HEK293 (cell line): ENCODE measurements at regions not wholly inside any gene's neighbourhood (a gene's known extent, or its start where the extent isn't known, plus 50 kb on each side); places are given as distances from the start of the nearest gene placed in this dataset.
A peak's percentile ranks its signal among the peaks of the same experiment; 100 is the strongest.

Experiments
- CTCF ChIA-PET: fragments of 350-600 bp; formaldehyde crosslinking; extraction: SDS; loops from one replicate; lab custom pipeline; 2021; ENCODE audit warnings: antibody characterized with exemption; lab: Yijun Ruan, JAX
- POLR2A ChIA-PET: fragments of 300-600 bp; formaldehyde crosslinking; extraction: SDS; loops from one replicate; lab custom pipeline; 2020; ENCODE audit warnings: antibody characterized with exemption, inconsistent platforms; lab: Yijun Ruan, JAX
- H3K27ac ChIP-seq: fragments of 200-500 bp; sonication (Bioruptor generic); 2 replicates; pipeline ENCODE4 v1.5.1; 2014; ENCODE audit warnings: low read depth, low read length, control low read depth, inconsistent platforms; ENCODE audit errors: extremely low read depth
- H3K36me3 ChIP-seq, 2 experiments: fragments of 200-500 bp in 1 of 2; sonication (Bioruptor generic) in 1 of 2; 1 replicate in 1 of 2; 2 replicates in 1 of 2; pipeline ENCODE4 v1.5.1; 2014 to 2017; ENCODE audit warnings: inconsistent platforms in 2 of 2, low read length in 2 of 2; ENCODE audit not compliant: control insufficient read depth in 2 of 2, insufficient read depth in 1 of 2
- H3K4me1 ChIP-seq: fragments of 200-500 bp; sonication (Bioruptor generic); 2 replicates; pipeline ENCODE4 v1.5.1; 2014; ENCODE audit warnings: mild to moderate bottlenecking, low read length, inconsistent platforms; ENCODE audit not compliant: control insufficient read depth, insufficient read depth
- H3K4me3 ChIP-seq: 2 replicates; pipeline ENCODE4 v1.5.1; 2011; ENCODE audit warnings: low read depth, mild to moderate bottlenecking, control low read depth, low read length, moderate library complexity
- H3K9me3 ChIP-seq: fragments of 200-500 bp; sonication (Bioruptor generic); 2 replicates; pipeline ENCODE4 v1.5.1; 2014; ENCODE audit warnings: low read depth, low read length, inconsistent platforms; ENCODE audit not compliant: control insufficient read depth, insufficient read depth
- AEBP2 ChIP-seq: fragments of 450-650 bp; formaldehyde crosslinking; IDR thresholded peaks from 2 replicates; pipeline ENCODE4 v1.5.1; 2016; ENCODE audit warnings: missing biosample characterization, missing genetic modification characterization, borderline replicate concordance
- GLI2 ChIP-seq: fragments of 450-650 bp; formaldehyde crosslinking; IDR thresholded peaks from 2 replicates; pipeline ENCODE4; 2017; ENCODE audit warnings: missing biosample characterization, missing genetic modification characterization, low read depth, borderline replicate concordance
- MYNN ChIP-seq: fragments of 450-650 bp; formaldehyde crosslinking; IDR thresholded peaks from 2 replicates; pipeline ENCODE4 v1.5.1; 2016; ENCODE audit warnings: missing biosample characterization, missing genetic modification characterization, borderline replicate concordance
- OVOL3 ChIP-seq: fragments of 450-650 bp; formaldehyde crosslinking; IDR thresholded peaks from 2 replicates; pipeline ENCODE4 v1.5.1; 2016; ENCODE audit warnings: missing biosample characterization, missing genetic modification characterization
- TCF7L2 ChIP-seq: IDR thresholded peaks from 2 replicates; pipeline ENCODE4 v1.6.1; 2011; ENCODE audit warnings: low read depth, mild to moderate bottlenecking, inconsistent platforms, low read length, moderate library complexity, borderline replicate concordance
- ZBTB44 ChIP-seq: fragments of 450-650 bp; IDR thresholded peaks from 2 replicates; pipeline ENCODE4 v1.5.1; 2018; ENCODE audit warnings: missing biosample characterization, mild to moderate bottlenecking, missing genetic modification characterization
- ZEB2 ChIP-seq: fragments of 450-650 bp; formaldehyde crosslinking; IDR thresholded peaks from 2 replicates; pipeline ENCODE4 v1.5.1; 2016; ENCODE audit warnings: missing biosample characterization, missing genetic modification characterization
- ZNF169 ChIP-seq: fragments of 450-650 bp; formaldehyde crosslinking; IDR thresholded peaks from 2 replicates; pipeline ENCODE4 v1.5.1; 2016; ENCODE audit warnings: missing biosample characterization, missing genetic modification characterization
- ZNF211 ChIP-seq: fragments of 450-650 bp; formaldehyde crosslinking; IDR thresholded peaks from 2 replicates; pipeline ENCODE4 v1.5.1; 2016; ENCODE audit warnings: low read depth, missing biosample characterization, missing genetic modification characterization
- ZNF521 ChIP-seq: fragments of 450-650 bp; formaldehyde crosslinking; IDR thresholded peaks from 2 replicates; pipeline ENCODE4 v1.5.1; 2017; ENCODE audit warnings: missing biosample characterization, mild to moderate bottlenecking, missing genetic modification characterization
- ZNF610 ChIP-seq: fragments of 450-650 bp; formaldehyde crosslinking; IDR thresholded peaks from 2 replicates; pipeline ENCODE4 v1.5.1; 2016; ENCODE audit warnings: missing biosample characterization, missing genetic modification characterization, borderline replicate concordance
- TF ChIP-seq, protein P1 (sequence below): fragments of 450-650 bp; formaldehyde crosslinking; IDR thresholded peaks from 2 replicates; pipeline ENCODE4 v1.5.1; 2017; ENCODE audit warnings: missing biosample characterization, missing genetic modification characterization
- TF ChIP-seq, protein P2 (sequence below): fragments of 450-650 bp; formaldehyde crosslinking; IDR thresholded peaks from 2 replicates; pipeline ENCODE4 v1.5.1; 2016; ENCODE audit warnings: missing biosample characterization, missing genetic modification characterization, borderline replicate concordance

DNA sequence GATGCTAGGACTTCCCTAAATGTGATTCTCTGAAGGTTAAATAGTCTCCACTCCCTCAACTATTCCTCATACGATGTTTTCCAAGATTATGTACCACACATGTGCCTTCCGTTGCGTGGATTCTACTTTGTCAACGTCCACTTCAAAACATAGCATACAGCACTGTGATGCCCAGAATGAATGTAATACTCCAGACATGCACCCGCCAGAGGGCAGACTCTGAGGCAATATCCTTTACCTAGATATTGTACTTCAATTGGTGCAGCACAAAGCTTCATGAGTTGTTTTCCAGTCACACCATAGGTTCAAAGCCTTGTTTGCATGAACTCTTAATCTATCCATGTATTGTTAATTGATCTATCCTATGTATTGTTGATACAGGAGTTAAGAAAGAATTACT, 201.0 kb upstream of the NABP1 start:
- Histone ChIP-seq H3K4me1 (no peaks in the 10 kb centered on the region), H3K27ac (no peak overlapping the region), H3K4me3 (no peak overlapping the region), H3K9me3 (no peaks in the 10 kb centered on the region), H3K36me3 (no peaks in the 10 kb centered on the region)
- POLR2A ChIA-PET, result no interaction called here
- TF ChIP-seq, protein P1, sequence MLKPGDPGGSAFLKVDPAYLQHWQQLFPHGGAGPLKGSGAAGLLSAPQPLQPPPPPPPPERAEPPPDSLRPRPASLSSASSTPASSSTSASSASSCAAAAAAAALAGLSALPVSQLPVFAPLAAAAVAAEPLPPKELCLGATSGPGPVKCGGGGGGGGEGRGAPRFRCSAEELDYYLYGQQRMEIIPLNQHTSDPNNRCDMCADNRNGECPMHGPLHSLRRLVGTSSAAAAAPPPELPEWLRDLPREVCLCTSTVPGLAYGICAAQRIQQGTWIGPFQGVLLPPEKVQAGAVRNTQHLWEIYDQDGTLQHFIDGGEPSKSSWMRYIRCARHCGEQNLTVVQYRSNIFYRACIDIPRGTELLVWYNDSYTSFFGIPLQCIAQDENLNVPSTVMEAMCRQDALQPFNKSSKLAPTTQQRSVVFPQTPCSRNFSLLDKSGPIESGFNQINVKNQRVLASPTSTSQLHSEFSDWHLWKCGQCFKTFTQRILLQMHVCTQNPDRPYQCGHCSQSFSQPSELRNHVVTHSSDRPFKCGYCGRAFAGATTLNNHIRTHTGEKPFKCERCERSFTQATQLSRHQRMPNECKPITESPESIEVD (tag by site-specific recombination), result no peak
- TF ChIP-seq GLI2 (tag by site-specific recombination) (no peak), AEBP2 (tag by site-specific recombination) (no peak), ZNF521 (tag by site-specific recombination) (no peak), ZNF610 (tag by site-specific recombination) (no peak), ZEB2 (no peak), ZBTB44 (tag by site-specific recombination) (no peak)
- CTCF ChIA-PET, result no interaction called here

DNA sequence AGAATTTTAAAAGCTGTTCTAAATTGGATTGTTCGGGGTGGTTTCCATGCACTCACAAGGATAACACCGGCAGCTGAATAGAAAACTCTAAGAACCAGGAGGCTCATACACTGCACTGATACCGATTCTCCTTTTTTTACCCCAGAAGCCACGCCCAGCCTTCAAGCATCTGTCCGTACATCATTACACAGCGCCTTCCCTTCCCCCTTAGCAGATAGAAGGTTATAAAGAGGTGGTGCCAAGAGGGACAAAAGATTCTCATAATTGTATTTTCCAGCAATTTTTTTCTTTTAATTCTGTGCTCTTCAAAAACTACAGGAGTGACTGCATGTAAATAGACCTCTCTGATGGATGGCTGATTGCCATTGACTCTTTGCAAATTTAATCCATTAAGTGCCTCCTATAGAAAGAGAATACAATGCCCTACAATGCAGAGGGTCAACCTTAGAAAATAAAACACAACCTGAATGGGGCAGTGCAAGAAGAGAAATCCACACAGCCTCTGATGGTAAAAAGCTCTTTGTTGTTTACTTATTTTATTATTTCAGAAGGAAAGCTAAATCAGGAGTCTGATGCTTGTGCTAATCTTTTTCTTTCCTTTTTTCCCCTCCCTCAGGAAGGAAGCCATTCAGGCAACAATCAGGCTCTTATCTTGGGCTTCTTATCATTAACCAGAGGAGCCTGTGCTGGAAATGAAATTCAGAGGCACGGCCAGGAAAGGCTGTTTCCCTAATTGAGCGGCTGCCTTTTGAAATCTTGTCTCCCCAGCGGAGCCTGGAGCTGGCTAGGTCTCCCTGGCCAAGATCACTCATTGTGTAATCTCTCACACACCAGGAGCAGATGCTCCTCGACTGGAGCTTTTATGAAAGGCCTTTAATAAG, 198.9 kb upstream of the NABP1 start:
- CTCF ChIA-PET, result interaction anchor here (0.7 kb wide), 2 partner anchors 15 to 64 kb away, joined by 3 read pairs; no protein-coding TSS in a partner anchor
- H3K4me1 ChIP-seq, result no peaks in the 10 kb centered on the region
- POLR2A ChIA-PET, result no interaction called here

More for the DNA sequence above, 198.9 kb upstream of the NABP1 start:
- Histone ChIP-seq H3K4me3 (no peak overlapping the region), H3K36me3 (no peaks in the 10 kb centered on the region), H3K27ac (no peak overlapping the region), H3K9me3 (no peaks in the 10 kb centered on the region)
- TF ChIP-seq ZNF211 (tag by site-specific recombination), result no peak
- TF ChIP-seq TCF7L2, result peak; percentile 91
- no peak for TF ChIP-seq ZNF169 (tag by site-specific recombination)
- TF ChIP-seq OVOL3 (tag by site-specific recombination), result no peak
- TF ChIP-seq MYNN, result no peak
- TF ChIP-seq, protein P2, sequence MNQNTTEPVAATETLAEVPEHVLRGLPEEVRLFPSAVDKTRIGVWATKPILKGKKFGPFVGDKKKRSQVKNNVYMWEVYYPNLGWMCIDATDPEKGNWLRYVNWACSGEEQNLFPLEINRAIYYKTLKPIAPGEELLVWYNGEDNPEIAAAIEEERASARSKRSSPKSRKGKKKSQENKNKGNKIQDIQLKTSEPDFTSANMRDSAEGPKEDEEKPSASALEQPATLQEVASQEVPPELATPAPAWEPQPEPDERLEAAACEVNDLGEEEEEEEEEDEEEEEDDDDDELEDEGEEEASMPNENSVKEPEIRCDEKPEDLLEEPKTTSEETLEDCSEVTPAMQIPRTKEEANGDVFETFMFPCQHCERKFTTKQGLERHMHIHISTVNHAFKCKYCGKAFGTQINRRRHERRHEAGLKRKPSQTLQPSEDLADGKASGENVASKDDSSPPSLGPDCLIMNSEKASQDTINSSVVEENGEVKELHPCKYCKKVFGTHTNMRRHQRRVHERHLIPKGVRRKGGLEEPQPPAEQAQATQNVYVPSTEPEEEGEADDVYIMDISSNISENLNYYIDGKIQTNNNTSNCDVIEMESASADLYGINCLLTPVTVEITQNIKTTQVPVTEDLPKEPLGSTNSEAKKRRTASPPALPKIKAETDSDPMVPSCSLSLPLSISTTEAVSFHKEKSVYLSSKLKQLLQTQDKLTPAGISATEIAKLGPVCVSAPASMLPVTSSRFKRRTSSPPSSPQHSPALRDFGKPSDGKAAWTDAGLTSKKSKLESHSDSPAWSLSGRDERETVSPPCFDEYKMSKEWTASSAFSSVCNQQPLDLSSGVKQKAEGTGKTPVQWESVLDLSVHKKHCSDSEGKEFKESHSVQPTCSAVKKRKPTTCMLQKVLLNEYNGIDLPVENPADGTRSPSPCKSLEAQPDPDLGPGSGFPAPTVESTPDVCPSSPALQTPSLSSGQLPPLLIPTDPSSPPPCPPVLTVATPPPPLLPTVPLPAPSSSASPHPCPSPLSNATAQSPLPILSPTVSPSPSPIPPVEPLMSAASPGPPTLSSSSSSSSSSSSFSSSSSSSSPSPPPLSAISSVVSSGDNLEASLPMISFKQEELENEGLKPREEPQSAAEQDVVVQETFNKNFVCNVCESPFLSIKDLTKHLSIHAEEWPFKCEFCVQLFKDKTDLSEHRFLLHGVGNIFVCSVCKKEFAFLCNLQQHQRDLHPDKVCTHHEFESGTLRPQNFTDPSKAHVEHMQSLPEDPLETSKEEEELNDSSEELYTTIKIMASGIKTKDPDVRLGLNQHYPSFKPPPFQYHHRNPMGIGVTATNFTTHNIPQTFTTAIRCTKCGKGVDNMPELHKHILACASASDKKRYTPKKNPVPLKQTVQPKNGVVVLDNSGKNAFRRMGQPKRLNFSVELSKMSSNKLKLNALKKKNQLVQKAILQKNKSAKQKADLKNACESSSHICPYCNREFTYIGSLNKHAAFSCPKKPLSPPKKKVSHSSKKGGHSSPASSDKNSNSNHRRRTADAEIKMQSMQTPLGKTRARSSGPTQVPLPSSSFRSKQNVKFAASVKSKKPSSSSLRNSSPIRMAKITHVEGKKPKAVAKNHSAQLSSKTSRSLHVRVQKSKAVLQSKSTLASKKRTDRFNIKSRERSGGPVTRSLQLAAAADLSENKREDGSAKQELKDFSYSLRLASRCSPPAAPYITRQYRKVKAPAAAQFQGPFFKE, result no peak
- TF ChIP-seq, all 188 proteins: peak for 1
